HG03342 (cell line): ENCODE measurements at regions not wholly inside any gene's neighbourhood (a gene's known extent, or its start where the extent isn't known, plus 50 kb on each side); places are given as distances from the start of the nearest gene placed in this dataset.

Experiments used
- ATAC-seq: cut with Tn5 transposase; IDR thresholded peaks from one replicate; pipeline ENCODE4 v1.9.1; 2021; ENCODE audit warnings: mild to moderate bottlenecking, moderate library complexity; ENCODE audit not compliant: unreplicated experiment

DNA sequence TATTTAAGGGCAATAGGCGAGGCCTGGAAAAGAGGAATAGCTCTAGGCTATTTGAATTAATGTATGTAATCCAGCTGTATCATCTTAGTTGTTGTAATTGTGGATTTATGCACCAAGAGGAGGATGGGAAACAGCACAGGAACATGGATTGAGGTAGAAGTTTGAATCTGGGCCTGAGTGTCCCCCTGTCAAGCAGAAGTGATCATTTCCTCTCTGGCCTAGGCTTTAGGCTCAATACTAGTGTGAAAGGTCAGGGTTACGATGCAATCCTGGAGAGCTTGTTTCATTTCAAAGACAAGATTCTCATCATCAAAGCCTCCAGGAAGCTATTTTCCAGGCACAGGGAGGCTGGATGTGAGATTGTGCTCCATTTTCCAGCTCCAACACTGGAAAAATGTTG is 77.9 kb upstream of the HSD17B12 start:
- no peak for ATAC-seq

- no peak for ATAC-seq
These were observed 66.3 kb upstream of the HSD17B12 start for GRCh38 chr11:43614214-43614613.

GRCh38 chr11:43619863-43620505 is 60.6 kb upstream of the HSD17B12 start:
- no peak for ATAC-seq

DNA sequence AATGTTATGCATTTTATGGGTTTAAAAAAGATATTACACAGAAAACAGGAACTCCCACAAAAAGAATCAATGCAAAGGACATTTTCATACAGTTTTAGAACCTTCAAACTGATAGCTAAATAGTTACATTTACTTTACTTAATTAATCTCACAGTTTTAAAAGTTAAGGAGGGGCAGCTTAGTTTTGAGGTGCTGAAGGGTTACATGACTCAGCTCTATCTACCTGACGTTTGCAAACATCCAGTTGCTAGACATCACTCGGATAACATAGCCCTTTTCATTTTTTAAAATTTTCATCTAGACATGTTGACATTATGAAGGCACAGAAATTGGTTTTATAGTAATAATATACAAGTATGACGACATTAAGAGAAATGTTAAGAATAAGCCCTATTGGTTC is 53.7 kb upstream of the HSD17B12 start:
- no peak for ATAC-seq
